ENCODE measurements at regions not wholly inside any gene's neighbourhood (a gene's known extent, or its start where the extent isn't known, plus 50 kb on each side); places are given as distances from the start of the nearest gene placed in this dataset.

DNA sequence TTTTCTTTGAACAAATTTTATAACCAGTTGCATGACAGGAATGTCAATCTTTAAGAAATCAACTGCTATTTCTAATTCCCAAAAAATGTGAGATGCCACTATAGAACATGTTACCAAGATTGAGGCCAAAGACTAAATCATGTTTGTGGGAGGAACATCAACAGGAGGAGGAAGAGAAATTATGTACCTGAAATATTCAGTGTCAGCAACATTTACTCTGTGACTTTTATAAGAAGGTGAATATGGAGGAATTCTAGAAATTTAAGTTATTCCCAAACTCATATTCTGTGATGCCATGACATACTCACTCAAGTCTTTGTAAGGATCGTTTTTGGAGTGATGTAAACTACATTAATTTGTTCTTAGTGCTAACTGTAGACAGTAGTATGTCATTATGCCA is 408.4 kb downstream of the SH2D4B start:
- Histone ChIP-seq H3F3A (ENCODE audit: control insufficient read depth, insufficient read depth) (no peaks in the 10 kb centered on the region), H3K9me2 (replicated peaks; ENCODE audit: control insufficient read depth, low read length) (no peaks in the 10 kb centered on the region), H3K36me3 (ENCODE audit: control insufficient read depth, low read length) (no peaks in the 10 kb centered on the region), H3K4me3 (ENCODE audit: low read length) (no peak overlapping the region), H3K4me1 (ENCODE audit: control insufficient read depth, low read length) (no peaks in the 10 kb centered on the region), H3K79me2 (ENCODE audit: control insufficient read depth, low read length) (no peaks in the 10 kb centered on the region), H4K20me1 (ENCODE audit: control insufficient read depth, insufficient read depth, low read depth, low read length) (no peaks in the 10 kb centered on the region), H3K27me3 (ENCODE audit: control insufficient read depth, low read length) (no peaks in the 10 kb centered on the region), H3K27ac (ENCODE audit: low read depth, low read length) (no peak overlapping the region), H3K9me3 (ENCODE audit: control insufficient read depth, insufficient read depth, low read length) (no peaks in the 10 kb centered on the region), H3K4me2 (ENCODE audit: low read length) (no peak overlapping the region)
- TF ChIP-seq EZH2phosphoT487 (IDR thresholded peaks at IDR 0.05; ENCODE audit: borderline replicate concordance, low read length) (no peak), CTCF (IDR thresholded peaks at IDR 0.05; ENCODE audit: low read depth, low read length, poor library complexity, severe bottlenecking) (no peak)

GRCh38 chr10:80946957-80947726 is 409.4 kb downstream of the SH2D4B start:
- Histone ChIP-seq H3F3A (ENCODE audit: control insufficient read depth, insufficient read depth) (no peaks in the 10 kb centered on the region), H3K27me3 (ENCODE audit: control insufficient read depth, low read length) (no peaks in the 10 kb centered on the region), H4K20me1 (ENCODE audit: control insufficient read depth, insufficient read depth, low read depth, low read length) (no peaks in the 10 kb centered on the region), H3K79me2 (ENCODE audit: control insufficient read depth, low read length) (no peaks in the 10 kb centered on the region), H3K4me2 (ENCODE audit: low read length) (no peak overlapping the region), H3K36me3 (ENCODE audit: control insufficient read depth, low read length) (no peaks in the 10 kb centered on the region), H3K4me3 (ENCODE audit: low read length) (no peak overlapping the region), H3K9me3 (ENCODE audit: control insufficient read depth, insufficient read depth, low read length) (no peaks in the 10 kb centered on the region), H3K27ac (ENCODE audit: low read depth, low read length) (no peak overlapping the region), H3K9me2 (replicated peaks; ENCODE audit: control insufficient read depth, low read length) (no peaks in the 10 kb centered on the region), H3K4me1 (ENCODE audit: control insufficient read depth, low read length) (no peaks in the 10 kb centered on the region)
- TF ChIP-seq CTCF (IDR thresholded peaks at IDR 0.05; ENCODE audit: low read depth, low read length, poor library complexity, severe bottlenecking), result no peak
- TF ChIP-seq EZH2phosphoT487 (IDR thresholded peaks at IDR 0.05; ENCODE audit: borderline replicate concordance, low read length), result no peak

- Histone ChIP-seq H3K27me3 (ENCODE audit: control insufficient read depth, low read length) (no peaks in the 10 kb centered on the region), H3K4me2 (ENCODE audit: low read length) (no peak overlapping the region), H3K4me3 (ENCODE audit: low read length) (no peak overlapping the region), H3K9me3 (ENCODE audit: control insufficient read depth, insufficient read depth, low read length) (no peaks in the 10 kb centered on the region), H3K9me2 (replicated peaks; ENCODE audit: control insufficient read depth, low read length) (no peaks in the 10 kb centered on the region), H4K20me1 (ENCODE audit: control insufficient read depth, insufficient read depth, low read depth, low read length) (no peaks in the 10 kb centered on the region), H3K36me3 (ENCODE audit: control insufficient read depth, low read length) (no peaks in the 10 kb centered on the region), H3K27ac (ENCODE audit: low read depth, low read length) (no peak overlapping the region), H3K4me1 (ENCODE audit: control insufficient read depth, low read length) (no peaks in the 10 kb centered on the region), H3F3A (ENCODE audit: control insufficient read depth, insufficient read depth) (no peaks in the 10 kb centered on the region), H3K79me2 (ENCODE audit: control insufficient read depth, low read length) (no peaks in the 10 kb centered on the region)
- TF ChIP-seq EZH2phosphoT487 (IDR thresholded peaks at IDR 0.05; ENCODE audit: borderline replicate concordance, low read length) (no peak), CTCF (IDR thresholded peaks at IDR 0.05; ENCODE audit: low read depth, low read length, poor library complexity, severe bottlenecking) (no peak)
Measured at GRCh38 chr10:80949785-80950184, 412.1 kb downstream of the SH2D4B start.

All from DOHH2 (cell line).